ENCODE measurements at regions not wholly inside any gene's neighbourhood (a gene's known extent, or its start where the extent isn't known, plus 50 kb on each side); places are given as distances from the start of the nearest gene placed in this dataset.

DNA sequence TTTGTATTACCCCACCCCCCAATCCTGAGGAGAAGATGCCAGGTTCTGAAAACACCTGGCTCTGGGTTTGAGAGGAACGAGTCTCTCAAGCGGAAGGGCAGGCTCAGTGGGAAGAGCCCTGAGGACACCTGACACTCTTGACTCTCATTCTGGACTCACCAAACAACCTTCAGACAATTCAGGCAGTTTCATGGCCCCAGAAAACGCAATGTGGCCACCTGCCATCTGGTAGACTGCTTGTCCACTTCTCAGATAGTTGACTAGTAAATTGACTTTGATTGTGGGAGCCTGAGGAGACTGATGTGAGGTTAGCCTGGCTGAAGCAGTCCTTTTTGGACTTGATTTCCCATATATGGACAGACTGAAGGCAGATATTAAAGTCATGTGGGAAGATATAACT, 117.5 kb upstream of the FSTL4 start:
- TF ChIP-seq, protein P1, sequence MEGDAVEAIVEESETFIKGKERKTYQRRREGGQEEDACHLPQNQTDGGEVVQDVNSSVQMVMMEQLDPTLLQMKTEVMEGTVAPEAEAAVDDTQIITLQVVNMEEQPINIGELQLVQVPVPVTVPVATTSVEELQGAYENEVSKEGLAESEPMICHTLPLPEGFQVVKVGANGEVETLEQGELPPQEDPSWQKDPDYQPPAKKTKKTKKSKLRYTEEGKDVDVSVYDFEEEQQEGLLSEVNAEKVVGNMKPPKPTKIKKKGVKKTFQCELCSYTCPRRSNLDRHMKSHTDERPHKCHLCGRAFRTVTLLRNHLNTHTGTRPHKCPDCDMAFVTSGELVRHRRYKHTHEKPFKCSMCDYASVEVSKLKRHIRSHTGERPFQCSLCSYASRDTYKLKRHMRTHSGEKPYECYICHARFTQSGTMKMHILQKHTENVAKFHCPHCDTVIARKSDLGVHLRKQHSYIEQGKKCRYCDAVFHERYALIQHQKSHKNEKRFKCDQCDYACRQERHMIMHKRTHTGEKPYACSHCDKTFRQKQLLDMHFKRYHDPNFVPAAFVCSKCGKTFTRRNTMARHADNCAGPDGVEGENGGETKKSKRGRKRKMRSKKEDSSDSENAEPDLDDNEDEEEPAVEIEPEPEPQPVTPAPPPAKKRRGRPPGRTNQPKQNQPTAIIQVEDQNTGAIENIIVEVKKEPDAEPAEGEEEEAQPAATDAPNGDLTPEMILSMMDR (conservative IDR thresholded peaks at IDR 0.05) = no peak
- no peak for TF ChIP-seq ZFX (IDR thresholded peaks at IDR 0.05)
